T-helper 1 cell treated with Interleukin-12 subunit alpha and Interleukin-12 subunit beta and Interleukin-4 antibody, amounts not matched to agents 30 ng/mL and 1 ng/mL, for 36 hours (primary cell): ENCODE measurements at regions not wholly inside any gene's neighbourhood (a gene's known extent, or its start where the extent isn't known, plus 50 kb on each side); places are given as distances from the start of the nearest gene placed in this dataset.

Experiments
- intact Hi-C: fragments of 100-400 bp; cut with micrococcal nuclease; formaldehyde crosslinking; loops from one replicate; pipeline ENCODE4 v1.15.1; 2024

DNA sequence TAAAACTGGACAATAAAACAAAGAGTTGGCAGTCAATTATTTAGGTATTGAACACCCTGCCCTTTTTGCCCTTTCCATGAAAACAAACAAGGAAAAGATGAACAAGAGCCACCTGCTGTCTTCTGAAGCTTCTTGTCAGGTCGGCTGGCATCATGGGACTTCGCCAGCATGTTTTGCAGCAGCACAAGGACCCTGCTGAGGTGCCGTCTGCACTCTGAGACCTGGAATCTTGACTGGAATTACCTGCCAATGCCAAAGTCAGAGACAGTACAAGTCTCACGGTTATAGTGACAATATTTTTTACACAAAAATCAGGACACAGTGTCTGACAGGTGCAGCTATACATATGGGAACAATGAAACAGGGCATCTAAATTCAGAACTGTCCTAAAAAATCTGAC is 284.5 kb downstream of the GASK1B start:
- intact Hi-C loops: no loop called here

DNA sequence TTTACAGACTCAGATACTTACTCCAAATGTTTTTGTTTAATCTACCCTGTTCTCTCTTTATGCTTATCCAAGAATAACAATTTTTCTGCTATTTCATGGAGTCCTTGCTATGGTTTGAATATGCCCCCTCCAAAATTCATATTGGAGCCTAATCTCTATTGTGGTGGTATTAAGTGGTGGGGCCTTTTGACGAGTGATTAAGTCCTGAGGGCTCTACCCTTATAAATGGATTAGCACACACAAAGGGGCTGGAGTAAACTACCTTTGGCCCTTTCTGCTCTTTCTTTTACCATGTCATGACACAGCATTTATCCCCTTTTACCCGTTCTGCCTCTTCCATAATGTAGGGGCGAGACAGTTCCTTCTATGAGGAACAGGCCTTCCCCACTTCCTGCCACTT is 285.5 kb downstream of the GASK1B start:
- intact Hi-C loops: no loop called here

DNA sequence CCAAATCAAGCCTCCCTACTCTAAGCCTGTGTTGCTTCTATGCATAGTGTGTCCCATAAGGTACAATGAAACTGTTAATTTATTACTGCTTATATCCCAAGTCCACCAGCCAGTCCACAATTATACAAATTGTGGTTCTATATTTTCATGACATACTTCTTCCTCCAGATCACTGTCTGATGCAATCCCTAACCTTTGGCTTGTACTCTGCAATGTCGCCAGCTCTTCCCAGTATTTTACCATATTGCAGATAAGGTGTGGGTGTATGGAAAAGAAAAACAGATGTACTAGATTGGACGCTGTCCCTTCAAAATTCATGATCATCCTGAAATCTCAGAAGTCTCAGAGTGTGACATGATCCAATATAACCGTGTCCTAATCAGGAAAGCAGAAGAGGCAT is 286.2 kb downstream of the GASK1B start:
- intact Hi-C loops: no loop called here

DNA sequence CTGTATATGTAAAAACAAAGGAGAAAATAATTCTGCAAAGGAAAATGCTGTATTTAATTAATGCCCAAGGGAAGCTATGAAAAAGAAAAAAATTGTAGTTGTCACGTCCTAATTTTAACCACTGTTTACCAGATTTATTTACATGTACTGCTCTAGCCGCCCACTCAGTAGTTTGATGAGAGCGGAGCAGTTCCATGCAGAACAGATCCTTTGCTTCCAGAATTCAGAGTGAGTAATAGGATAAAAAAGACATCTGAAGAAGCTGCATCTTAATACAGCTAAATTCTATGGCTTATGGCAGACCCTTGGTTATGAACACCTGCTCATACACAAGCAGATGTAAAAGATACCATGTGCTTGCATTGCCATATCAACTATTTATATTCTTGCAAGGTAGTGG is 287.0 kb downstream of the GASK1B start:
- intact Hi-C loops: no loop called here

DNA sequence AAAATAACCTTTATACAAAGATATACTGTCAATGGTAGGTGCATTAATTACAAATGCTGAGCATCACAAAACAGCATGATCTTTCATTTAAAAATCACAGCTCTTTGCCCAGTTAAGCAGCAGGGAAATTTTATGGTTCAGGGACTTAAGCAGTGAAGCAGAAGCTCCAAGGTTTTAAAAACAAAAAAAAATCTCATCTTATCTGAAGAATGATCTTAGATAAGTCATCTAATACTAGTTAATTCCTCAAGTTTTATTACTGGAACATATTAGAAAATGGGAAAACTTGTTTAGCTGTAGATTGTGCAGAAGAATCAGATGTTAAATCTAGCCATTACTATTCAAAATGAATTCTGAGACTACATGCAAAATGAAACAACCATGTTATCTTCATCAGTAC is 289.9 kb downstream of the GASK1B start:
- intact Hi-C loops: no loop called here

DNA sequence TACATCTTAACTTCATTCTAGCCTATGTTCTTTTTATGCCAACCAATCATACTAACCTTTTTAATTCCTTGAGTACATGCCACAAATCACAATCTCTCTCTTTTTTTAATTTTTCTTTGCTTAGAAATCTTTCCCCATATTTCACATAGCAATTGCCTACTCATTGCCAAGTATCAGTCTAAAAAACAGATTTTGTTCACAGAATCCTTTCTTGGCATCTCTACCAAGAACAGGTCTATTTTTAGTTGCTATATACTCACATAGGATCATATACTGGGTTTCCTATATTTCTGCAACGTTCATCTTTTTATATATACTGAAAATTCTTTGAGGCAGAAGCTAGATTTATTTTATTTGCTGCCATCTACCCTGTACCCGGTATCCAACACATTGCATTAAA is 292.1 kb downstream of the GASK1B start:
- intact Hi-C loops: no loop called here

DNA sequence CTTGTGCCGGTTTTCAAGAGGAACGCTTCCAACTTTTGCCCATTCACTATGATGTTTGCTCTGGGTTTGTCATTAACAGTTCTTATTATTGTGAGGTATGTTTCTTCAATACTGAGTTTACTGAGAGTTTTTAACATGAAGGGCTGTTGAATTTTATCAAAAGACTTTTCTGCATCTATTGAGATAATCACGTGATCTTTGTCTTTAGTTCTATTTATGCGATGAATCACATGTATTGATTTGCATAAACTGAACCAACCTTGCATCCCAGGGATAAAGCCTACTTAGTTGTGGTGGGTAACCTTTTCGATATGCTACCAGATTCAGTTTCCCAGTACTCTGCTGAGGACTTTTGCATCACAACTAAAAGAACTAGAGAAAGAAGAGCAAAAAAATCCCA is 318.0 kb downstream of the GASK1B start:
- intact Hi-C loops: no loop called here

DNA sequence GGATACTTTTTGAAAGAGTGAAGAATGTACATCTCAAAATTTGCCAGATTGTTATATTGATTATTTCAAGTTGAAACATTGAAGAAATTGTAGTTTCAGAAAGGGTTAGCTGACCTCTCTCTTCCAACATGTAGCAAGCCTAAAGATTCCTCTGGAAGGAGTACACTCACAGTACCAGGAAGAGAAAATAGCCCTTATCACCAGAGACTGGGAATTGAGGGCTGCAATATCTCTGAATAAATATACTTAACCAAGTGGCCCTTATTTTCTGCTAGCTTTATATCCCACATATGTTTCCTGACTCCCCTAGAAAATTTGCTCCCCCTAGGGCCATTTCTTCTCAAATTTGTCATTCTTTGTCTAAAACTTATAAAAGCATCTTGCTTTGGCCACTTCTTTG is 332.2 kb downstream of the GASK1B start:
- intact Hi-C loops: no loop called here

DNA sequence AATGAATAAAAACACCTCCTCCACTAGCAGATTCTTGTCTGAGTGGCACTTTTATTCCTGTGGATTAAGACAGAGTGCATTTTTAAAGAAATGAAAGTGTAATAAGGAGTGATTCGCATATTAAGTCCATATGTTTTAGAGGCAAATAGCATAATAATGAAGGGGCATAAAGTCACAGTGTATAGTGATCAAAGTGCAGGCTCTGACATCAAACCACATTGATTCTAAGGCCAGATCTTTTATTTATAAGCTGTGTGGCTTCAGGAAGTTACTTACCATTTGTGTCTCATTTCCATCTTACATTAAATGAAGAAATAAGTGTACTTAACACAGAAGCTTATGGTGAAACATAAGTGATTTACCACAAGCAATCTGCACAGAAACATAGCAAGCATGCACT is 332.8 kb downstream of the GASK1B start:
- intact Hi-C loops: no loop called here

DNA sequence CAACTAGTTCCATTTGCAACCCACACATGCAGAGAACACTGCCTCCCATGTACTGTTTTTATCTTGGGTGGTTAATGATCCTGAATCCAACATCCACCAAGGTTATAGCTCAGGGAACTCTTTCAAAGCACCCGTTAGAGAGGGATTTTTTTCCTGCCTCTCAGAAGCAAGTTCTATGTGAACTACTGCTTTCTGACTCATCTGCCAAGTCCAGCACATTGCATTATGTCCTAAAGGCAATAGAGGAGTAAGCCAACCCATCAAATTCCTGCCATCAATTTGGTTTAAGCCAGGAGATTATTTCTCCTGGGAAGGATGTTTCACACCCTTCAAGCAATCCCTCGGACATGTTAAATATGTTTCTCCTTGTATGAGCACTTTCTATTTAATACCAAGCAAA is 334.5 kb downstream of the GASK1B start:
- intact Hi-C loops: no loop called here

DNA sequence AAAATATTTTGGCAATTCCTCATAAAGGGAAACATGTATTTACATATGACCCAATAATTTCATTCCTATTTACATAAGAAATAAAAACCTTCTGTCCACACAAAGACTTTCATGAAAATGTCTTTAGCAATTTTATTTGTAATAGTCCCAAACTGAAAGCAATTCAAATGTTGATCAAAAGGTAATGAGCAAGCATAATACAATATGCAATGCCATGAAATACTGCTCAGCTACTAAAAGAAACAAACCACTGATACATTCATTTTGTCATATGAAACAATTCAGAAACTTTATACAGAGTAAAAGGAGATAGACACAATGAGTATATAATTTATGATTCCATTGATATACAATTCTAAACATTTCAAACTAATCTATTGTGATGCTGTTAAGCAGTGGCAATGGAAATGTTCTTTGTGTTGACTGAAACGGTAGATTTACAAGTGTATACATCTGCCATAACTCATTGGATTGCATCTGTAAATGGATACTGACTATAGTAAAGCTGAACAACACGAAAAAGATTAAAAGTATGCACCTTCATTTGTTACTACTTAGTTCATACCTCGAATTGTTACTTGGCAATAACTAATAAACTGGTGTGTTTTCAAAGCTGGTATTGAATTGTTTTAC is 335.6 kb downstream of the GASK1B start:
- intact Hi-C loops: no loop called here

DNA sequence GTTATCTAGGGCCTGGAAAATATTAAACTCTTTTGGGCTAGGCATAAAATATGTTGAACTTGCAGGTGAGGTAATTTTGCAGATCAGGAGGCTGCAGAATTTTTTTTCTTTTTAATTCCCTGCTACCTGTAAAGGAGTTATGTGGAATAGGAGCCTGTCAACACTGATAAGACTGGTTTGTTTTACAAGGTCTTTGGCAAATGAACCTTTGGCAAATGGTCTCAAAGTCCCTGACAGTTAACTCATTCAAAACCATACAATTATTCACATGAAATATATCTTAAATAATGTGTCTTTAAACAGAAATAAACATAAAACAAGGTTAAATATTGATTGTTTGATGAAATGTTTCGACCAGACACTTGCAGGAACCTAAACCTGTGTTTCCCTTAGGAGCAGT is 340.2 kb downstream of the GASK1B start:
- intact Hi-C loops: no loop called here

DNA sequence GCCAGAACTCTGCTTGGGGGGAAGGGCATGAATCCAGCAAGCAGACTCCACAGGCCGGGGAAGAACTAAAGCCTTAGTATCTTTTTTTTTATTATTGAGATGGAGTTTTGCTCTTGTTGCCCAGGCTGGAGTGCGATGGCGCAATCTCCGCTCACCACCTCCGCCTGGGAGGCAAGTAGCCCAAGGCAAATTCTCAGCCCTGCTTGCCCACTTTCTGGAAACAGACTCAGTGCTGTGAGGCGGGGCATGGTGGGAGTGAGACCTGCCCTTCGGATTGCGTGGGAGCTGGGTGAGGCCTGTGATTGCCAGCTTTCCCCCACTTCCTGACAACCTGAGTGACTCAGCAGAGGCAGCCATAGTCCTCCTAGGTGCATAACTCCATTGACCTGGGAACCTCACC is 348.8 kb downstream of the GASK1B start:
- intact Hi-C loops: no loop called here

DNA sequence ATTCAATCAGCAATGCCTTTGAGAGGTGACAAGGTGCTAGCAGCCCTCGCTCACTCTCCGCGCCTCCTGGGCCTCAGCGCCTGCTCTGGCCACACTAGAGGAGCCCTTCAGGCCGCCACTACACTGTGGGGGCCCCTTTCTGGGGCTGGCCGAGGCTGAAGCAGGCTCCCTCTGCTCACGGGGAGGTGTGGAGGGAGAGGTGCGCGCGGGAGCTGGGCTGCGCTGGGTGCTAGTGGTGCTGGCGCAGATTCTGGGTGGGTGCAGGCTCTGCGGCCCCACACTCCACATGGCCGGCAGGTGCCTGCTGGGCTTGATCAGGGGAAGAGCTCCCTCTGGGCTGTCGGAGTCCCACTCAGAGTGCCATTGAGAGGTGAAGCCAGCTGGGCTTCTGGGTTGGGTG is 351.0 kb downstream of the GASK1B start:
- intact Hi-C loops: no loop called here

DNA sequence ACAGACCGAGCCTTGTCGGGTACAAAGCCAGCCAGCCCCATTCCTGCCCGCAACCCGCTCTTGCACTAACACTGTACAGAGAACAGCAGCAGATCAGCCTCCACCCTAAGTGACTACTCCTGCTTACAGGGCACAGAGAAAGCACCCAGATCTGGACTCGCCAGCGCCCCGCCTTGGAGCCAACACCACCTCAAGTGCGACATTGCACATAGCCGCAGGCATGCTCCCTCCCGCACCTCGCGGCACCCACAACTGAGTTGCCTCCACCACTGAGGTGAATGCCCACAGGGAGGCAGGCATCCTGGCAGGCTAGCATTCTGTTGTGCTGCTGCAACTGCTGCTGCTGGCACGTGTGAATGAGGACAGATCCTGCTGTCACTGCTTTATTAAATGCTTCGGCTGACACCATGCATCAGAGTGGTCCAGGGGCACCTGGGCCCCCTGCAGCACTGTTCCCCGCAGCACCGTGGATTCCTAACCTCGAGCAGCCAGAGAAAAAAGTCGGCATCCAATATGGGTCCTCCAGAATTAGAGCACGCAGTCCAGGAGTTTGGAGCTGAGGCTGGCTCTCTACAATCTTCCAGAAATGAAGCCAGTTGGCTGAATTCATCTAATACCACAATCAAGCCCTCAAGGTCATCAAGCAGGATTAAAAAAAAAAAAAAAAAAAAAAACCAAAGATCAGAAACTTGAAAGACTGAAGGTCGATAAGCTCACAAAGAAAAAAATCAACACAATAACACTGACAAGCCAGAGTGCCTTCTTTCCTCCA is 352.9 kb downstream of the GASK1B start:
- intact Hi-C loops: no loop called here

DNA sequence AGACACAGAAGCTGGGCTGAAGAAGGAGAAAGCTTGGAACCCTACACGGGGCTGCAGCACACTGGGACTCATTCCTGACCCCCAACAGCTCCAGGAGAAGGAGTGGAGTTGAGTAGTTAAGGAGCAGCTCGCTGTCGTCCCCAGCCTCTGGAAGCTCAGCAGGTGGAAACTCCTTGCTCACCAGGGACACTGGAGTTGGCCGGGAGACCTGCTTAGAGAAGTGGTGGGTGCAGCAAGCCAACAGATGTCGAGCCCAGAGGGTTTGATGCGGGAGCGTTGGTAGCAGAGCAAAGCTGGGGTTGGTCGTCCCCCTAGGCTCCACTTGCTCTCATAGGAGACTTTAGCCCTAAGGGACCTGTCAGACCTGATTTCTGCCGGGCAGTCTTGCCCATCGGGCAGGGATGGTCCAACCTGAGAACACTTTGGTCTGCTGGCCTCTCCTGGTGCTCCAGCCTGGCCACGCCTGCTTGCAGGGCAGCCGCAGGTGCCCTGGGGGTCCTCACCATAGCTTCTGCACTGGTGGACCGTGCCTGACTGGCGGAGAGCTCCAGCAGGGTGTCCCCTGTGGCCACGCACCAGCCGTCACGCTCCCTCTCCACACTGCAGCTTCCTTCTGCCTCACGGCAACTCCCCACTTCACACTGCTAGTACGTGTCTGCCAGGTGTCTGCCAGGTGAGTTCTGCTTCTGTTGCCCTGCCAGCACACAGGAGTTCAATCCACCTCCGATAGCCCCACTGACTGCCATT is 353.7 kb downstream of the GASK1B start:
- intact Hi-C loops: no loop called here

DNA sequence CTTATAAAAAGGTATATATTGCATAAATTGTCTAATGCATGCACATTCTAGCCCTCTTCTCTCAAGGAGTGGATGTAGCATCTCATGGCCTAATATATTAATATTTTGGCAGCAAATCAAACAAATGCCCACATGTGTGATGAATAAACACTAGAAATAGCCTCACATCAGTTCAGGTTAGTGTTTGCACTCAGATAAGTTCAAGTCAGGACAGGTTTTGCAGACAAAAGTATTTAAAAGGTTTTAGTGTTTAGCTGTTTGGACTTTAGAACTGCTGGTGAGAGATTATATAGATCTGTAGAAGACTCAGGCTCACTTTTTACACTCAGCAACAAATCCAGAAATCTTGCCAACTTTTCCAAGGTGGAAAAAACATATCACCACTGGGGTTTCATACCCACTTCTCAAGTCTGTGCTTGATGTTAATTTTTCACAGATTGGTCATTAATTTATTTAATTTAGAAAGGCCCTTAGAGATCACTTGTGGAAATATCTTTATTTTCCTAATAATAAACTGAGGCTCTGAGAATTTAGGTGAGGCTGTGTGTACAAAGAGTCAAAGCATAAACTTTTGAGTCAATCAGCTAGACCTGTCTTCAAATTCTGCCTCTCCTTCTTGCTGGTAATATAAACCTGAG is 362.6 kb downstream of the GASK1B start:
- intact Hi-C loops: no loop called here

DNA sequence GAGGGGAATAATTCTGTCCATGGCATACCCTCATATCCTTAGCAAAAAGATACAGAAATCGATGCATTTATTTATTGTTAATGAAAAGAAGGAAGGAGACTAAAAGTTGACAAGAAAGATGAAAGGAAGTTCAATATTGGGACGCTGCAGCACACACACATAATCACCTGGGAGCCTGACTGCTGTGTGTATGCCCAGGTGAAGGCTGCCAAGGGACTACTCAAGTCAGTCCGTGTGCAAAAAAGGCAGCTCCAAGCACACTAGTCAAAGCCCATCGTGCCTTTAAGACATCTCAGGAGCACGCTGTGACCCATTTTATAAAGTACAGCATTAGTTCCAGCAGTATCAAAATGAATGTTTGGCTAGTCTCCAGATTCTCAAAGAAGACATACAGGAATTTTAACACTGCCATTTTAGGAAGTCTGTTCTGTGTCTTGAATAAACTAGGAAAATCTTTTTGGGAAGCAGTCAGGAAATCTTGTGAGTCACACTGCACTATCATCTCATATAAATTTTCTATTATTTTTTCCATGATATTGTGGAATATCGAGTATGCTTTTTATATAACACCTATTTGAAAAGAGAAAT is 363.9 kb downstream of the GASK1B start:
- intact Hi-C loops: no loop called here

DNA sequence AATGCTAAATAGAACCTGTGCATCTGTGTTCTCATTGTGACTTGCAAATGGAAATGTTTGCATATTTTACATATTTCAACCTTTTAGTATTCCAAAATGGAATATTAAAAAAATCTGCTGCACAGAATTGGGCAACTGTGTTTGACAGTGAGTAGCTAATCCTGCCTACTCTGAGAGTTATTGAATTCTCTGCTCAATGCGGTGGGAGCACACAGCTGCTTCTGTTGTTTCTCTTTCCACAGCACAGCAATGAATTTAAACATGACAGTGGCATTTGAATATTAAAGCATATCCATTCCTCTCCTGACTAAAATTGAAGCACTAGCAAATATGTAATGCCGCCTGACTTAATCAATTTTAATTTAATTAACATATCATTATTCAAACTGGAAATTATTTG is 366.6 kb downstream of the GASK1B start:
- intact Hi-C loops: no loop called here

DNA sequence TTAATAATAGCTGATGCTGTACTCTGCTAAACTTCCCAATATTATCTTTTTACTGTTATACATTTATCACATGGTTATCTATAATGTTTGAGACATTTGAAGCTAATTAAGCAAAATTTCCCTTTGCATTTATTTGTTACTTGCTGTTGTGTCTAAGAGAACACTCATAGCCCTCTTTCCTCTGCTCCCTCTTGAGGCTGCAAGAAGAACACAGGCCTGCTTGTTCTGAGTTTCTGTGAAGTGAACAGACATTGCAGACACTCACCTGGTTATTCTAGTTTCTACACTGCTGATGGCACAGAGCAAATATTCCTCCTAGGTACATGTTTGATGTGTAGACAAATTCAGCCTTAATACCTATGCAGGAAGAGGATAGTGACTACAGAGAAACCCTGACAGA is 367.8 kb downstream of the GASK1B start:
- intact Hi-C loops: no loop called here

DNA sequence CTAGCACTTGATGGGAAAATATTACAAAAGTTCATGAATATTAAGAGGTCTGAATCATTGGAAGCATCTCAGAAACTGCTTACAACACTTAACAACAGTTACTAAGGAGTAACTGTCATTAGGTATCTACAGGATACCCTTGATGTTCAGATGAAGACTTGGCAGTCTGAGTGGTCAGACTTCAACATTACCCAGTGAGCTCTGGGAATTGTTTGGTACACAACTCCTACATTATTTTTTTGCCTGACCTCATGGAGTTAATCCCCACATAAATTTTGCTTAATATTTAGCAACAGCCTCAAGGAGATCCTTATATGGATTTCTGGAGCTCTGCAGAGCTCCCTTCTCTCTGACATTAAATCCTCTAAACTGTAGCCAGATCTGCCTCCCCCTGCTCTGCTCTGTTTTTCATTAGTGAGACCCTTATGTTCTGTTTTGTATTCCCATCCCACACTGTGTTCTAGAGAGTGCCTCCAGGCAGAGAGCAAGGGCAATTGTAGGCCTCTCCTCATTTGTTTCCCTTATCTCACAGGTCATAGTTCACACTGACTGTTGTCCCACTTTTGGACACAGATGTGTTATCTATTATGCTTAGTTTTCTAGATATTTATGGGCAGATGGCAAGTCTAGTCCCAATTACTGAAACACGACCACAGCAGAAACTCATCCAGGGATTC is 368.8 kb downstream of the GASK1B start:
- intact Hi-C loops: no loop called here
